GM11168 (cell line): ENCODE measurements at regions not wholly inside any gene's neighbourhood (a gene's known extent, or its start where the extent isn't known, plus 50 kb on each side); places are given as distances from the start of the nearest gene placed in this dataset.
"Not testable (repeated sequence)": the region's sequence is repeated elsewhere in the genome, so short reads cannot be mapped to it uniquely, and the experiment has no call there.

Experiments
- in situ Hi-C: fragments of 300-500 bp; cut with MboI; formaldehyde crosslinking; loops from one replicate; pipeline ENCODE4 v1.12.0; 2022; ENCODE audit warnings: low sequenced_read_pairs; ENCODE audit not compliant: unreplicated experiment

GRCh38 chr13:76634431-76635191 is 251.6 kb downstream of the KCTD12 start:
- in situ Hi-C loops: no loop called here

- in situ Hi-C loops: no loop called here
Observed at GRCh38 chr13:76632401-76633044, 253.7 kb downstream of the KCTD12 start.

- in situ Hi-C loops: no loop called here
Observed at GRCh38 chr13:76630629-76631230, 255.5 kb downstream of the KCTD12 start.

- in situ Hi-C loops: no loop called here
Observed at GRCh38 chr13:76622315-76623040, 263.7 kb downstream of the KCTD12 start.

- in situ Hi-C loops: no loop called here
Observed at GRCh38 chr13:76621705-76622104, 264.5 kb downstream of the KCTD12 start.

GRCh38 chr13:76620036-76620435 is 266.2 kb downstream of the KCTD12 start:
- in situ Hi-C loops: no loop called here

- in situ Hi-C loops: no loop called here
Observed at GRCh38 chr13:76619631-76620030, 266.6 kb downstream of the KCTD12 start.

- in situ Hi-C loops: no loop called here
Observed at GRCh38 chr13:76610819-76611415, 275.3 kb downstream of the KCTD12 start.

GRCh38 chr13:76609643-76610042 is 276.6 kb downstream of the KCTD12 start:
- in situ Hi-C loops: no loop called here

GRCh38 chr13:76607866-76608265 is 278.3 kb downstream of the KCTD12 start:
- in situ Hi-C loops: no loop called here

- in situ Hi-C loops: no loop called here
Observed at GRCh38 chr13:76600081-76600480, 286.1 kb downstream of the KCTD12 start.

GRCh38 chr13:76597868-76598267 is 288.3 kb downstream of the KCTD12 start:
- in situ Hi-C loops: no loop called here

- in situ Hi-C loops: no loop called here
Observed at GRCh38 chr13:76596216-76596615, 290.0 kb downstream of the KCTD12 start.

GRCh38 chr13:76594435-76594834 is 291.8 kb downstream of the KCTD12 start:
- in situ Hi-C loops: no loop called here

- in situ Hi-C loops: no loop called here
Observed at GRCh38 chr13:76586842-76587241, 299.4 kb downstream of the KCTD12 start.

GRCh38 chr13:76579701-76580100 is 306.5 kb downstream of the KCTD12 start:
- in situ Hi-C loops: no loop called here

- in situ Hi-C loops: not testable (repeated sequence)
Observed at GRCh38 chr13:76575634-76576033, 310.6 kb downstream of the KCTD12 start.

GRCh38 chr13:76570510-76570971 is 315.7 kb downstream of the KCTD12 start:
- in situ Hi-C loops: no loop called here

- in situ Hi-C loops: no loop called here
Observed at GRCh38 chr13:76556627-76557026, 329.6 kb downstream of the KCTD12 start.

GRCh38 chr13:76552807-76553206 is 333.4 kb downstream of the KCTD12 start:
- in situ Hi-C loops: no loop called here
